GM12874 (cell line): ENCODE measurements at regions not wholly inside any gene's neighbourhood (a gene's known extent, or its start where the extent isn't known, plus 50 kb on each side); places are given as distances from the start of the nearest gene placed in this dataset.

Experiments
- TF ChIP-seq, protein P1 (sequence below): IDR thresholded peaks from 2 replicates; pipeline ENCODE4 v1.5.1; 2011; ENCODE audit warnings: low read depth, mild to moderate bottlenecking, control low read depth, low read length, moderate library complexity; ENCODE audit not compliant: insufficient read depth

DNA sequence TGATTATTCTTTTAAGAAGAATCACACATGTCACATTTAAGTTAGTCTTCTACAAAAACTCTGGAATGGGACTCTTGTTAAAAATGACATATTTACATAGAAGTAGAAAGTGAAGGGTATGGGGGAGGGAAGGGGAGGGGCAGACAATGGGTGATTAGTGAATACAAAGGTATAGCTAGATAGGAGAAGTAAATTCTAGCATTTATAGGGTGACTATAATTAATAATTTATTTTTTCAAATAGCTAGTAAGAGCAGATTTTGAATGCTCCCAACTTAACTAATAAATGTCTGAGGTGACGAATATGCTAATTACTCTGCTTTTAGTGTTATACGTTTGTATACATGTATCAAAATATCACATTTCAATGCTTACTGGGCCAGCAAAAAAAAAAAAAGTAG lies 59.4 kb downstream of the BLTP3B start:
- TF ChIP-seq, protein P1, sequence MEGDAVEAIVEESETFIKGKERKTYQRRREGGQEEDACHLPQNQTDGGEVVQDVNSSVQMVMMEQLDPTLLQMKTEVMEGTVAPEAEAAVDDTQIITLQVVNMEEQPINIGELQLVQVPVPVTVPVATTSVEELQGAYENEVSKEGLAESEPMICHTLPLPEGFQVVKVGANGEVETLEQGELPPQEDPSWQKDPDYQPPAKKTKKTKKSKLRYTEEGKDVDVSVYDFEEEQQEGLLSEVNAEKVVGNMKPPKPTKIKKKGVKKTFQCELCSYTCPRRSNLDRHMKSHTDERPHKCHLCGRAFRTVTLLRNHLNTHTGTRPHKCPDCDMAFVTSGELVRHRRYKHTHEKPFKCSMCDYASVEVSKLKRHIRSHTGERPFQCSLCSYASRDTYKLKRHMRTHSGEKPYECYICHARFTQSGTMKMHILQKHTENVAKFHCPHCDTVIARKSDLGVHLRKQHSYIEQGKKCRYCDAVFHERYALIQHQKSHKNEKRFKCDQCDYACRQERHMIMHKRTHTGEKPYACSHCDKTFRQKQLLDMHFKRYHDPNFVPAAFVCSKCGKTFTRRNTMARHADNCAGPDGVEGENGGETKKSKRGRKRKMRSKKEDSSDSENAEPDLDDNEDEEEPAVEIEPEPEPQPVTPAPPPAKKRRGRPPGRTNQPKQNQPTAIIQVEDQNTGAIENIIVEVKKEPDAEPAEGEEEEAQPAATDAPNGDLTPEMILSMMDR, result no peak

DNA sequence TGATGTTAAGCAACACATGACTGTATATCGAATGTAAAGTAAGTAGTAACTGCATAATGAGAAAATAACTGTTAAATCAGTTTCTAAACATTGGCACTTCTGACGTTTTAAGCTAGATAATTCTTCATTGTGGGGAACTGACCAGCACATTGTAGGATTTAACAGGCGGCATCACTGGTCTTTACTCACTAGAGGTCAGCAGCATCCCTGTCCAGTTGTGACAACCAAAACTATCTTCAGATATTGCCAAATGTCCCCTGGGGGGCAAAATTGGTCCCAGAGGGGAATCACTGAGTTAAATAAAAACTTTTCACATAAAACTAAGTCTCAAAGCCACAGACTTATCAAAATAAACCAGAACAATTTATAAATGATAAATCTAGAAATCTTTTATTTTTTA lies 65.3 kb downstream of the BLTP3B start:
- TF ChIP-seq, protein P1, result no peak

DNA sequence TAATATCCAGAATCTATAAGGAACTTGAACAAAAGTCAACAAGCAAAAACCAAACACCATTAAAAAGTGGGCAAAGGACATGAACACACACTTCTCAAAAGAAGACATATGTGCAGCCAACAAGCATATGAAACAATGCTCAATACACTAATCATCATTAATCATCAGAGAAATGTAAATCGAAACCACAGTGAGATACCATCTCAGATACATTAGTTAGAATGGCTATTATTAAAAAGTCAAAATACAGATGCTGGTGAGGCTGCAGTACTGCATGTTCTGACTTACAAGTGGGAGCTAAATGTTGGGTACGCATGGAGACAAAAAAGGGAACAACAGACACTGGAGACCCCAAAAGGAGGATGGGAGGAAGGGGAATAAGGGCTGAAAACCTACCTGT lies 67.1 kb downstream of the BLTP3B start:
- TF ChIP-seq, protein P1, result no peak

DNA sequence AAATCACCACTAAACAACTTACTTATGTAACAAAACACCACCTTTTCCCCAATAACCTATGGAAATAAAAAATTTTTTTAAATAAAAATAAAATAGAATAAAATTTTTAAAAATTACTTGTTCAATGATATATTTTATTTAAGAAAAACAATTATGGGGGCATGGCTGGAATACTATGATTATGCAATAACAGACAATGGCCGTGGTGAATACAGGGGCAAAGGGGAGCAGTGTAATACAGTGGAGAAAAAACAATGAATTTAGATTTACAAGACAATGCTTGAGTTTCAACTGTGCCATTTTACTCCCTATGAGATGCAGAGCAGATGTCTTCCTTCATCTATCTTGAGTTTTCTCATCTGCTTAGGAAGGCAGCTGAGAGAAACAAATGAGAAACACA lies 72.9 kb downstream of the BLTP3B start:
- TF ChIP-seq, protein P1, result no peak

DNA sequence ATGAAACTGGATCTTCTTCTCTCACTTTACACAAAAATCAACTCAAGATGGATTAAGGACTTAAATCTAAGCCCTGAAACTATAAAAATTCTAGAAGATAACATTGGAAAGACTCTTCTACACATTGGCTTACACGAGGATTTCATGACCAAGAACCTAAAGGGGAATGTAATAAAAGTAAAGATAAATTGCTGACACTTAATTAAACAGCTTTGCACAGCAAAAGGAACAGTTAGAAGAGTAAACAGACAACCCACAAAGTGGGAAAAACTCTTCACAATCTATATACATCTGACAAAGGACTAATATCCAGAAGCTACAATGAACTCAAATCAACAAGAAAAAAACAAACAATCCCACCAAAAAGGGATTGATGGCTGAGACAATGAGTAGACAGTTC lies 74.4 kb downstream of the BLTP3B start:
- TF ChIP-seq, protein P1, result no peak

DNA sequence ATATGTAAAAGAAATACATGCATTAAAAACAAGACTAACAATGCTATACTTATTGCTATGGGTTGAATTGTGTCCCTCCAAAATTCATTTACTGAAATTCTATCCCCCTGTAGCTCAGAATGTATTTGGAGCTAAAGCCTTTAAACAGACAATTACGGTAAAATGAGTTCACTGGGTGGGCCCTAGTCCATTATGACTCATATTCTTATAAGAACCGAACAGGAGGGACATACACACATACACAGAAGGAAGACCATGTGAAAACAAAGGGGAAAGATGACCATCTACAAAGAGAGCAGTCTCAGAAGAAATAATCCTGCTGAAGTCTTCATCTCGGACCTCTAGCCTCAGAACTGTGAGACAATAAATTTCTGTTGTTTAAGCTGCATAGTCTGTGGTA lies 77.1 kb upstream of the ANKS1B start:
- TF ChIP-seq, protein P1, result no peak

DNA sequence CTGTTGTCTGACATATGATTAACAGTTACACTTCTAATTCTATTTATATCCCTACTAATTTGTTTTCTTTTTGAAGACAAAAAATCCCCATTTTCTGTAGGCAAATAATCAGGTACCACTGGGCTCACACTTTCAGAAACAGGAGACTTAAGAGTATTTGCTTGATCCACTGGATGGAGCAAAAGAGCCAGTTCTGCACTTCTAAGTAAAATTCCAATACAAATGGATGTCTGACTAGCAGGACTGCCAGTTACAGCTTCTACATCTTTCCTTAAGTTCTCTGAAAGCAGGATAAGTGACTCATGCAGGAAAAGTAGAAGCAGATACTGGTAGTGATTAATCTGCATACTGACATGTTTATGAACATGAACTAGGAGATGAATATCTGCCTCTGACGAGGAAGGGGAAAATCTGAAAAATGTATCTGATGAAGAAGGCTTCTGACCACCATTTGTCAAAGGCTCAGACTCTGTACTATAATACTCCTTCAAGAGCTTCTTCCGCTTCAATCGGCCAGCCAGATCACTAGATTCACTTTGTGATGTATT lies 73.8 kb upstream of the ANKS1B start:
- TF ChIP-seq, protein P1, result 0 out of 2 replicates have a peak, but pooled peaks have one; percentile 9
